ENCODE measurements at regions not wholly inside any gene's neighbourhood (a gene's known extent, or its start where the extent isn't known, plus 50 kb on each side); places are given as distances from the start of the nearest gene placed in this dataset.

- no peak for DNase-seq
Measured at GRCh38 chr2:220002699-220003098, 375.3 kb downstream of the SLC4A3 start.

DNA sequence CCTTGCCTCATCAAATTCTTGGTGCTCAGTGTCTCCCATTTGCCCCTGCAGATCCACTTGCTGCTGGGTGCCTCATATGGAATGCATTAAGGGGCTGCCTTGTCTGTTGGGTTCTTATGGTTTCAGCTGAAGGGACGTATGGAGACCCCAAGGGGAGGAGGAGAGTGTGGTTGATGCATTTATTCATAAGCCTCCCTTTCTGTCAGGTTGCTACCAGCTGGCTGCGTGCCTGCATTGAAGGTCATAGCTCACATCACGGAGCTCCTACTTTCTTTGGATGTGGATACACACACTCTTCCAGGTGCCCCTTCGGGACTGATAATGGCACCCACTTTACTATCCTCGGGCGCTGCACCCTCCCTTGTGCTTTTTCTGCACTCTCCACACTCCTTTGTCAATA is 377.9 kb downstream of the SLC4A3 start:
- no peak for DNase-seq

GRCh38 chr2:220006152-220006621 is 378.8 kb downstream of the SLC4A3 start:
- DNase-seq, result no peak

- DNase-seq, result no peak
Measured at GRCh38 chr2:220011859-220012258, 384.4 kb downstream of the SLC4A3 start.

GRCh38 chr2:220014961-220015360 is 387.5 kb downstream of the SLC4A3 start:
- no peak for DNase-seq

GRCh38 chr2:220015576-220015975 is 388.1 kb downstream of the SLC4A3 start:
- DNase-seq, result no peak

- DNase-seq, result no peak
Measured at GRCh38 chr2:220025207-220025606, 397.8 kb downstream of the SLC4A3 start.

GRCh38 chr2:220029013-220029412 is 401.6 kb downstream of the SLC4A3 start:
- no peak for DNase-seq

DNA sequence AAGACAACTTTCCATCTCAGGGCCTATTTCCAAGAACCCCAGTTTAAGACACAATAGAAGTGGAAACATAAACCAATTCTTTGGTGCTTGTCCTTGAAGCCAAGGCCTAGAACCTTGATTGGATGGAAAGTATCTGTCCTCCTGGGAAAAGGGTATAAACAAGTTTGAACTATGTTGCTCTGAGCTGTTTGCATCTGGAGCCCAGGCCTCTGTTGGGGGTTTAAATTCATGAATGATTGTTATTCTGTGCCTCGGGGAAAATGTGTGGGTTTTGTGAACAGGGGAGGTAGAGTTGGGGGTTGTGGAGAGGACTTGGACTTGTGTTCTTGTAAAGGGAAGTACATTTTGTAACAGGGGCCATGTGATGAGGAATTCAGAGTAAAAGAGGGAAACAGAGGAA is 406.1 kb downstream of the SLC4A3 start:
- DNase-seq, result no peak

DNA sequence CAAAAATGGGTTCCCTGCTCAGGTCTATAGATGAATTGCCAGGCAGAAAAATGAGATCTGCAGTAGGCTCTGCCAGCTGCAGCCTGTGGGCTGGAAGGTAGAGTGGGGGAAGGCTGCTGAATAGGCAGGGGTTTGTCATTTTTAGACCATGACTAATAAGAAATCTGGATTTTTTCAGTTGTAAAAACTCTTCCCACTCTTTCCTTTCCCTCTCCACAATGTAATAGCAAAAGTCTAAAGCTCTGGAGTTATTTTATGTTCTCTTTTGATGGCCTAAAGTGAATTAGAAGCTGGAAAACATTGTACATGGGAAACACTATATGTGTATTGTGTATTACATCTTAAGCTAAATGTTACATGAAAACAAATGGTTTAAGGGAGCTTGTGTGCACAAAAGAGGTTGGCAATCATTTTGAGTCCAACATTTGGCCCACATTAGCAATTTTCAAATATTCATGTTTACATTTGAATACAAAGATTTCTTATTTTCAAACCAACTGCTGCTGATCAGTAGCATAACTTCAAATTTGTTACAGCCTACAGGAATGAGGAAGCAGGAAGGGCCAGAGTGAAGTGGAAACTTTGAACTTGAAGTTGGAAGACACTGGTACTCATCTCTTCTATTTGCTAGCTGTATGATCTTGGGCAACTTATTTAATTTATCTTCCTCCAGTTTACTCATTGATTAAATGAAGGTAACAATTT is 407.1 kb downstream of the SLC4A3 start:
- DNase-seq, result no peak

DNA sequence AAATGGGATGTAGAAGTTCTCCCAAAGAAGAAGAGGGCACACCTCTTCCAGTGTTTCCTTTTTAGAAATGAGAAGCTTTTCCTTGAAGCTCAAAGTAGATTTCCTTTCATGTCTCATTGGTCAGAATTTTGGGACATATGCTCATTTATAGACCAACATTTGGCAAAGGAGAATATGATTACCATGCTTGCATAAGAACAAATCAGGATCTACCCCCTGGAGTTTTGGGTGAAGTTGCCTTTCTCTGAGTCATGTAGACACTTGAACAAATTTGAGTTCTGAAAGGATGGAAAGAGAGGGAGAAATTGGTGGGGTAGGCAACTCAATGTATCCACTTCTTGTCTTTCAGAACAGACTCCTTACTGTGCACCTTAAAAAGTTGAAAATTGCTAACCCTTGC is 409.0 kb downstream of the SLC4A3 start:
- DNase-seq, result no peak

DNA sequence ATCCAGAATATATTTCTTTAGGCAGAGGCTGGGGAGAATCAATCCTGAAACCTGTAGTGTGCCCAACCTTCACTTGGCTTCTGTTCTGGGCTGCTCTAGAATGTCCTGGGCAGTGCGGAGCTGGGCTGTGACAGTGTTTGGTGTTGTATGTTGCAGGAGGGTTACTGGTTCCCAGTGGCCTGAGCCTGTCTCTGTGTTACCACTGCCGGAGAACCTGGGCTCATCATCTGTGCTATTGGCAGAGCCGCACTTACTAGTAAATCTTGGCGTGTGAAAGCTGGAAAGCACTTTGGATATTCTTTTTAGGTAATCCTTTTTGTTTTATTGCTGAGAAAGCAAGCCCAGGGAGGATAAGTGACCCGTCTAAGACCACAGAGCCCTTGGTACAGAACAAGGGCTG is 412.9 kb downstream of the SLC4A3 start:
- no peak for DNase-seq

DNA sequence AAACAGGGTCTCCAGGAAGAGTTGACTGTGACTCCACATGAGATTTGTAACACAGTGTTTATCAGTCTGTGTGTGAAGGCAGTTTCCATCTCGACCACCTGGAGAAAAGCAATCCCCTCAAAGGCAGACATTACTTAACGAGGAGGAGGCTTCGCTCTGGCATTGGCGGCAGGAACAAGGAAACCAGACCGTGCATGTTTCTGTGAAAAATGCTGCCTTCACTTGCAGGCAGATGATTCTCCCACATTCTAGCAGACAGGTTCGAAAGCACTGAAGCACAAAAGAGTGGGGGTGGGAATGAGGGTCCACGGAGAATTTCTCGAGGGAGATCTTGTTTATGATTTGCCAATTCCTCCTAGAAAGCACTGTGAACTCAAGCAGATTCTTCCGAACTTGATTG is 414.0 kb downstream of the SLC4A3 start:
- DNase-seq, result no peak

DNA sequence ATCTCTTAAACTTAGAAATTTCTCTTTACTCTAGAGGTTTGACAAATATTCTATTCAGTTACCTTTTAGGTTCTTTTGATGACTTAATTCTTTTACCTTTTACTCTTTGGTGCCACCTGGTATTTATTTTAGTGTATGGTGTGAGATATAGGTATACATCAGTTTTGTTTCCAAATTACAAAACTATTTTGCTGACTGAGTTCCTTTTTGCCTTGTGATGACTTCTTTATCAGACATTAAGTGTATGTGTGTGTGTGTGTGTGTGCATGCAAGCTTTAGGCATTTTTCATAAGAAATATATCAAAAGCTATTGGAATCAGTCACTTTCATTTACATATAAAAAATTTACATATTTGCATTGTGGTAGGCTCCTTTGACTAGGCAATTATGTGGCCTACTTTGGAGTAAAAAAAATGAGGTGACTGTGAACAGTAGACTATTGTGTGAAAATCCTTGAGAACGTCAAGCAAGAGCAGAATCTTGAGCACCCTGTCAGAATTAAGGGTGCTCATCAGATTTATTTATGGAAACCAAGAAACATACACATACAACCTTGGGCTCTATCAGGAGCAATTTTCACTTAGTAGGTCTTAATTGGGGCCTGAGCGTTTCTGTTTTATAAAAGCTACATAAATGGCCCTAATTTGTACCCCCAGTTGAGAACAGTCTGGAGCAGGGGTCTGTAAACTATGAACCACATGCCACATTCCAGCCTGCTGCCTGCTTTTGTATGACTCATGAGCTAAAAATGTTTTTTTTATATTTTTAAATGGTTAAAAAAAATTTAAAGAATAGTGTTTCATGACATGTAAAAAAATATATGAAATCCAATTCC is 415.9 kb downstream of the SLC4A3 start:
- no peak for DNase-seq

- DNase-seq, result no peak
Measured at GRCh38 chr2:220043990-220044335, 416.5 kb downstream of the SLC4A3 start.

GRCh38 chr2:220044383-220044782 is 417.0 kb downstream of the SLC4A3 start:
- DNase-seq, result no peak

- DNase-seq, result no peak
Measured at GRCh38 chr2:220046507-220046906, 419.1 kb downstream of the SLC4A3 start.

GRCh38 chr2:220051716-220052115 is 424.3 kb downstream of the SLC4A3 start:
- DNase-seq, result no peak

DNA sequence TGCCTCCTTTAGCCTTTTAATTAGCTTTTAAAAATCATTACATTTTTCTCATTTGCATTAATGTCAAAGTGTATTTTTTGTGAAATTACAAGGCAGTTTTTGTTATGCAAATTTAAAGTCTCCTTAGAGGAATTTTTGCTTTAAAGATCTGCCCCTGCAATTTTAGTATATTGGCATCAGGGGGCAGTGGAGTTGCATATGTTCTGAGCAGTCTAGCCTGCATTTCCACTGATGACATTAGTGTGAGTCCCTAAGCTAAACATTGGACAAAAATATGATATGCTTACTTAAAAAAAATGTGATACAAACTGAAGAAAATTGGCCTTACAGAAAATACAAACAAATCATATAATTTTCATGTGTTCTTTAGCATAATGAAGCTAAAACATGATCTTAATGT is 426.5 kb downstream of the SLC4A3 start:
- DNase-seq, result no peak

GRCh38 chr2:220057391-220057790 is 430.0 kb downstream of the SLC4A3 start:
- DNase-seq, result no peak

GRCh38 chr2:220057916-220058315 is 430.5 kb downstream of the SLC4A3 start:
- no peak for DNase-seq

DNA sequence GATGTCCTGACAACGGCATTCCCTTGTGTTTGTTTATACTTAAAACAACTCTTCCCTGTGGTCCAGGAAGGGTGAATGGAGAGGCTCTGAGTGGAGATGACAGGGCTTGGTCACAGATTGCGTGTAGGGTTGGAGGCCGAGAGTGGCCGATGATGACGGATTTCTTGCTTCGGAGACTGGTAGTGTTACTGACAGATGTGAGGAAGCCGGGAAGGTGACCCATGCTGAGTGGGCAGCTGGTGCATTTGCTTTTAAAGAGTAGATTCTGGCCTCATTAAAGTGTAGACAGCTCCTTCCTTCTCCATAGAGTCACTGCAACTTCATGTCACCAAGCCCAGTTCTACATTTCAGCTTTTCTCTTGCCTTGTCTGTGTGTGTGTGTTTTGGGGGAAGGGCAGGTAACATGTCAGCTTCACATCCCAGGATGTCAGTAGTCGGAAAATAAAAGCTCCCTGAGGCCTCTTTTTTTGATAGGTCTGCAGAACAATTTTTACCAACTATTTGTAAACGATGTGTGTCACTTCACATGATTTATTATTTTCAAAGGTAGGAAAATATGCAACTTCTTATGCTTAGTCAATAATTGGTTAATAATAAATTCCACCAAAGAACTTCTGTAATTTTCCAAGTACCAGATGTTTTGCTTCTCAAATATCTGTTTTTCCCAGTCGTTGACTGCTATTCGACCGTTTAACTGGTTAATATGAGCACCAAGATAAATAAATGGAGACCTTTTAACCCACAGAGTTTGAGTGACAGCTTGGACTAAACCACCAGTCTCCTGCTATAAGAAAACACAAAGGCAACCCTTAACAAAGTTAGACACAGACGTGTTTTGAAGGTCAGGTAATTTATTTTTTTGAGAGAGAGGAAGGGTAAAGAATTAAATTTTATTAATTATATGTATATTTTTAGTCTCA is 436.9 kb downstream of the SLC4A3 start:
- DNase-seq, result no peak

GRCh38 chr2:220065581-220065980 is 438.2 kb downstream of the SLC4A3 start:
- DNase-seq, result no peak

Data from CD4-positive, alpha-beta T cell treated with Interleukin-17A for 1 hour (primary cell).